Activated T-helper 1 cell treated with anti-CD3 and anti-CD28 coated beads, Interleukin-12 subunit alpha, Interleukin-12 subunit beta, Interleukin-2, Interleukin-4 antibody, amounts not matched to agents 30 ng/mL and 10 ng/mL and 1 ng/mL, durations not matched to agents 14 hours and 24 hours and 36 hours (primary cell): ENCODE measurements at regions not wholly inside any gene's neighbourhood (a gene's known extent, or its start where the extent isn't known, plus 50 kb on each side); places are given as distances from the start of the nearest gene placed in this dataset.

ENCODE experiments used
- DNase-seq: peaks from one replicate; pipeline ENCODE4 v3.0.0; 2021; ENCODE audit warnings: low spot score
- H3K27ac Mint-ChIP-seq: one replicate; pipeline ENCODE4 v1.8.0; 2021; ENCODE audit warnings: mild to moderate bottlenecking, mixed read lengths
- H3K27me3 Mint-ChIP-seq: one replicate; pipeline ENCODE4 v1.8.0; 2022; ENCODE audit warnings: mild to moderate bottlenecking, moderate library complexity, mixed read lengths; ENCODE audit not compliant: insufficient read depth
- H3K36me3 Mint-ChIP-seq: one replicate; pipeline ENCODE4 v1.8.0; 2021; ENCODE audit warnings: low read depth, mixed read lengths
- H3K4me1 Mint-ChIP-seq: one replicate; pipeline ENCODE4 v1.8.0; 2021; ENCODE audit warnings: low read depth, mixed read lengths
- H3K4me3 Mint-ChIP-seq: one replicate; pipeline ENCODE4 v1.8.0; 2021; ENCODE audit warnings: mild to moderate bottlenecking, moderate library complexity, mixed read lengths
- H3K9me3 Mint-ChIP-seq: one replicate; pipeline ENCODE4 v1.8.0; 2021; ENCODE audit warnings: mixed read lengths
- intact Hi-C: fragments of 100-400 bp; cut with micrococcal nuclease; formaldehyde crosslinking; loops from one replicate; pipeline ENCODE4 v1.15.1; 2024

DNA sequence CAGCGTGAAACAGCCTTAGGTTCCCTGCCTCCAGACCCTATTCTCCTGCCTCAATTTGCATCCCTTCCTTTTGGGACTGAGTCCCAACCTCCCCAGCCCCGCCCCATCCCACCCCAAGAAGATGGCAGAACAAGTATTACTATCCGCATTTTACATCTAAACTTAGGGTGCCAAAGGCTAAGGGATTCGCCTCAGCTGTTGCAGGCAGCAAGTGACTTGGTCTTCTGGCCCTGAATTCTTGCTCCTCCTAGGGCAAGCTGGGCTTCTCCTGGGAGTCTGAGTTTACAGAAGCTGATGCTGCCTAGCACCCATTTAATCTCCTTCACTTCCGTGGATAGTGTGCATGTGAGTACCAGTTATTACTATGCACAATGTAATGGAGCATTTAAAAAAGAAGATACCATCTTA lies 161.3 kb upstream of the NR5A2 start:
- Mint-ChIP-seq H3K9me3 (no peaks in the 10 kb centered on the region), H3K27ac (no peak overlapping the region), H3K4me3 (no peak overlapping the region), H3K27me3 (peaks cover 15% of the 10 kb centered on the region), H3K36me3 (no peaks in the 10 kb centered on the region), H3K4me1 (no peaks in the 10 kb centered on the region)
- DNase-seq, result no peak
- intact Hi-C loops, result no loop called here

- Mint-ChIP-seq H3K9me3 (no peaks in the 10 kb centered on the region), H3K27me3 (peaks cover 18% of the 10 kb centered on the region), H3K4me1 (no peaks in the 10 kb centered on the region), H3K36me3 (no peaks in the 10 kb centered on the region), H3K27ac (no peak overlapping the region), H3K4me3 (no peak overlapping the region)
- DNase-seq, result no peak
- intact Hi-C loops, result no loop called here
These were observed 159.9 kb upstream of the NR5A2 start for GRCh38 chr1:199867601-199868000.

DNA sequence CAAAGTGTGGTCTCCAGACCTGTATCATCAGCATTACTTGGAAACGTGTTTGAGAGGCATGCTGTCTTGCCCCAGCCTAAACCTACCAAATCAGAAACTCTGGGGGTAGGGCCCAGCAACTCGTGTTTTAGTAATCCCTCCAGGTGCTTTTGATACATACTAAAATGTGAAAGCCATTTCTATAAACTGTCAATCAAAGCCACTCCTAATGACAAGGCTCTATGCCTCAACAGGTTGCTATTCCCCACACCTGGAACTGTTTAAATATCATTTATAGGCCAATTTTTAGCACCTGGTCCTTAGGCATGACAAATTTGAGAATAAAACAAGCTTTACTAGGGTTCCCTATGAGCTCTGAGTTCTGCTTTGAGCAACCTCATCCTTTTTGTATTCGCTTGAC lies 158.7 kb upstream of the NR5A2 start:
- Mint-ChIP-seq H3K4me3 (no peak overlapping the region), H3K9me3 (no peaks in the 10 kb centered on the region)
- intact Hi-C loops, result no loop called here

GRCh38 chr1:199875337-199875736 lies 152.2 kb upstream of the NR5A2 start:
- H3K27ac Mint-ChIP-seq, result no peak overlapping the region
- no peaks in the 10 kb centered on the region for H3K36me3 Mint-ChIP-seq
- intact Hi-C loops, result no loop called here
- no peaks in the 10 kb centered on the region for H3K4me1 Mint-ChIP-seq
- H3K4me3 Mint-ChIP-seq, result no peak overlapping the region
- H3K27me3 Mint-ChIP-seq, result peaks cover 7% of the 10 kb centered on the region
- no peaks in the 10 kb centered on the region for H3K9me3 Mint-ChIP-seq
- DNase-seq, result no peak

More for the DNA sequence above, 158.7 kb upstream of the NR5A2 start:
- DNase-seq, result no peak
- Mint-ChIP-seq H3K4me1 (no peaks in the 10 kb centered on the region), H3K27ac (no peak overlapping the region), H3K36me3 (no peaks in the 10 kb centered on the region), H3K27me3 (peaks cover 18% of the 10 kb centered on the region)

DNA sequence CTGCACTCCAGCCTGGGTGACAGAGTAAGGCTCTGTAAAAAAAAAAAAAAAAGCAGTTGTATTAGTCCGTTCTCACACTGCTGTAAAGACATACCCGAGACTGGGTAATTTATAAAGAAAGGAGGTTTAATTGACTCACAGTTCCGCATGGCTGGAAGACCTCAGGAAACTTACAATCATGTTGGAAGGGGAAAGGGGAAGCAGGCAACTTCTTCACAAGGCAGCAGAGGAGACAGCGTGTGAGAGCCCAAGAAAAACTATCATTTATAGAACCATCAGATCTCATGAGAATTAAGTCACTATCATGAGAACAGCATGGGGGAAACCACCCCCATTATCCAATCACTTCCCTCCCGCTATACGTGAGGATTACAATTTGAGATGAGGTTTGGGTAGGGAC lies 151.7 kb upstream of the NR5A2 start:
- no peaks in the 10 kb centered on the region for H3K36me3 Mint-ChIP-seq
- intact Hi-C loops, result no loop called here
- peaks cover 7% of the 10 kb centered on the region for H3K27me3 Mint-ChIP-seq
- no peak overlapping the region for H3K27ac Mint-ChIP-seq
- no peak overlapping the region for H3K4me3 Mint-ChIP-seq
- no peaks in the 10 kb centered on the region for H3K9me3 Mint-ChIP-seq
- H3K4me1 Mint-ChIP-seq, result no peaks in the 10 kb centered on the region
- no peak for DNase-seq

GRCh38 chr1:199877526-199878384 lies 149.8 kb upstream of the NR5A2 start:
- H3K36me3 Mint-ChIP-seq, result no peaks in the 10 kb centered on the region
- no peak for DNase-seq
- H3K9me3 Mint-ChIP-seq, result no peaks in the 10 kb centered on the region
- no peak overlapping the region for H3K27ac Mint-ChIP-seq
- intact Hi-C loops, result no loop called here
- H3K4me3 Mint-ChIP-seq, result no peak overlapping the region
- no peaks in the 10 kb centered on the region for H3K4me1 Mint-ChIP-seq
- peaks cover 4% of the 10 kb centered on the region for H3K27me3 Mint-ChIP-seq

GRCh38 chr1:199878823-199879222 lies 148.7 kb upstream of the NR5A2 start:
- H3K4me3 Mint-ChIP-seq, result no peak overlapping the region
- H3K36me3 Mint-ChIP-seq, result no peaks in the 10 kb centered on the region
- peaks cover 4% of the 10 kb centered on the region for H3K27me3 Mint-ChIP-seq
- no peaks in the 10 kb centered on the region for H3K4me1 Mint-ChIP-seq
- no peak overlapping the region for H3K27ac Mint-ChIP-seq
- intact Hi-C loops, result no loop called here
- no peaks in the 10 kb centered on the region for H3K9me3 Mint-ChIP-seq
- DNase-seq, result no peak

DNA sequence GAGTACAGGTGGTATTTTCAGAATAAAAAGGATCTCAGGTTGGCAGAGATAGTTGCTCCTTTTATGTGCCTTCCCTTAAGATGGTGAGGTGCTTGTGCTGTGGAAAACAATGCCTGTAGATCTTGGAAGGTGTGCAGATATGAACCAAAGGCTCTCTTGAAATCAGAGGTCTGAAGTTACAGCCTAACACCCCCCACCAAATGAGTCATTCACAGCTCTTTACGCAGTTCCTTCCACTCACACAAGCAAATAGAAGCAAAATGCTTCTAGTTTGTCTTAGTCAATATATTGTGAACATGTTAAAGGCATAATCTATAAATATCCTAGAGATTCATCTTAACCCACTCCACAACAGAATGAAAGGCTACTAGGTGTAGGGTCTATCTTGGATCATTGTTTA lies 128.9 kb upstream of the NR5A2 start:
- intact Hi-C loops, result no loop called here

GRCh38 chr1:199901341-199901740 lies 126.2 kb upstream of the NR5A2 start:
- Mint-ChIP-seq H3K9me3 (no peaks in the 10 kb centered on the region), H3K4me1 (no peaks in the 10 kb centered on the region), H3K4me3 (no peak overlapping the region), H3K36me3 (no peaks in the 10 kb centered on the region), H3K27ac (no peak overlapping the region), H3K27me3 (peaks cover 4% of the 10 kb centered on the region)
- intact Hi-C loops, result no loop called here
- no peak for DNase-seq

More for the DNA sequence above, 128.9 kb upstream of the NR5A2 start:
- H3K27me3 Mint-ChIP-seq, result peaks cover 4% of the 10 kb centered on the region
- H3K36me3 Mint-ChIP-seq, result no peaks in the 10 kb centered on the region
- DNase-seq, result no peak
- no peaks in the 10 kb centered on the region for H3K9me3 Mint-ChIP-seq
- H3K4me1 Mint-ChIP-seq, result no peaks in the 10 kb centered on the region
- no peak overlapping the region for H3K4me3 Mint-ChIP-seq
- no peak overlapping the region for H3K27ac Mint-ChIP-seq

DNA sequence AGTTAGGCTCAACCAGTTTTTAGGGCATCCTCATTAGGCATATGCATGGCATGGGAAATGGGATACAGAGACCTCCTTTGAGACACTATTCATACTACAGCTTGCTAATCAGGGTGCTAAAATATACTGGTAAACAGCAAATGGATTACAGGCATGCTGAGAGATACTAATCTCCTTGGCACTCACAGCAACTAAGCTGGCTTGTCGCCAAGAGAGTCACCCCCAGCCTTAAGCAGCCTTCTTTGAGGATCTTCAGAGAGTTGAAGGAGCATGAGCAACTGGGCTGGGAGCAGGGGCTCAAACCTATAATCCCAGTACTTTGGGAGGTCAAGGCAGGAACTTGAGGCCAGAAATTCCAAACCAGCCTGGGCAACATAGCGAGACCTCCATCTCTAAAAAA lies 120.1 kb upstream of the NR5A2 start:
- H3K9me3 Mint-ChIP-seq, result no peaks in the 10 kb centered on the region
- intact Hi-C loops, result no loop called here
- peaks cover under 1% of the 10 kb centered on the region for H3K27me3 Mint-ChIP-seq

DNA sequence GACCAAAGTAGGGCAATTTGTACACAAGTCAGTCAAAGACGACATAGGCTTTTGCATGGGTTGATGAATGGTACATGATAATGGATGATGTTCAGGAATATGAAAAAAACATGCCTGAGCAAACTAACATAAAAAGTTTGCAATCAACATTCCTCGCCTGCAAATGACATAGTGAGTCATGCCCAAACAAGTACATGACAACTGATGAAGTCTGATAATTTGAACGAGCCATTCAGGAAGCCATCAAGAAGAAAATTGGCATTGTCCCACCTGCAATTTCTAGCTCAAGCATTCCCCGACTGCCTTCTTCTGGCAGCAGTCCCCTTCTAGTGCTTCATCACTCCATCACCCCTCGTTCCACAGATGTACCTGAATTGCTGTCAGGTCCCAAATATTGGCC lies 118.4 kb upstream of the NR5A2 start:
- Mint-ChIP-seq H3K36me3 (no peaks in the 10 kb centered on the region), H3K27ac (no peak overlapping the region), H3K27me3 (no peaks in the 10 kb centered on the region), H3K4me3 (no peak overlapping the region), H3K4me1 (no peaks in the 10 kb centered on the region), H3K9me3 (no peaks in the 10 kb centered on the region)
- intact Hi-C loops, result no loop called here
- no peak for DNase-seq

More for the DNA sequence above, 120.1 kb upstream of the NR5A2 start:
- DNase-seq, result no peak
- no peak overlapping the region for H3K27ac Mint-ChIP-seq
- no peaks in the 10 kb centered on the region for H3K4me1 Mint-ChIP-seq
- H3K36me3 Mint-ChIP-seq, result no peaks in the 10 kb centered on the region
- H3K4me3 Mint-ChIP-seq, result no peak overlapping the region

GRCh38 chr1:199913318-199913717 lies 114.2 kb upstream of the NR5A2 start:
- Mint-ChIP-seq H3K4me3 (no peak overlapping the region), H3K27ac (no peak overlapping the region), H3K36me3 (no peaks in the 10 kb centered on the region), H3K4me1 (no peaks in the 10 kb centered on the region), H3K9me3 (no peaks in the 10 kb centered on the region), H3K27me3 (peaks cover 10% of the 10 kb centered on the region)
- no peak for DNase-seq
- intact Hi-C loops, result no loop called here

DNA sequence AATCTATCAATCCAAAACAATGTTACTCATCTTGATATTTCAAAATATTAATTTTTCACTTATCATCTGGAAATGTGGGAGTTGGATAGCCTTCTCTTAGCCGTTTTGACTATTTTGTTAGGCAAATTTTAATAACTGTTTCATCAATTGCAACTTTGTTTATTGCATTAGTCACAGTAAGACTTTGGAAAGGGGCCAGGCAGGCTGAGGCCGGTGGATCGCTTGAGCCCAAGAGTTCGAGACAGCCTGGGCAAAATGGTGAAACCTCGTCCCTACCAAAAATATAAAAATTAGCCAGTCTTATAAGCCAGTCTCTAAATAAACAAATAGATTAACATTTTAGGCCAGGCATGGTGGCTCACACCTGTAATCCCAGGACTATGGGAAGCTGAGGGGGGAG lies 113.0 kb upstream of the NR5A2 start:
- Mint-ChIP-seq H3K27ac (no peak overlapping the region), H3K36me3 (no peaks in the 10 kb centered on the region), H3K27me3 (peaks cover 10% of the 10 kb centered on the region), H3K9me3 (no peaks in the 10 kb centered on the region), H3K4me1 (no peaks in the 10 kb centered on the region), H3K4me3 (no peak overlapping the region)
- intact Hi-C loops, result no loop called here
- DNase-seq, result no peak
